Stomach (tissue), 4 donors: ENCODE measurements at regions not wholly inside any gene's neighbourhood (a gene's known extent, or its start where the extent isn't known, plus 50 kb on each side); places are given as distances from the start of the nearest gene placed in this dataset.

Experiments used
- CTCF ChIP-seq, 7 experiments: fragments of 450-650 bp in 4 of 7; fragments of 200-600 bp in 3 of 7; sonication (generic) in 3 of 7; IDR thresholded peaks; one replicate each; pipeline ENCODE4 v1.5.1; 2016 to 2019; ENCODE audit warnings: antibody characterized with exemption in 7 of 7, control low read depth in 2 of 7, mild to moderate bottlenecking in 1 of 7
- EP300 ChIP-seq: sonication (generic); formaldehyde crosslinking; IDR thresholded peaks from one replicate; pipeline ENCODE4 v1.6.1; 2017; ENCODE audit warnings: antibody characterized with exemption
- POLR2A ChIP-seq, 4 donors: fragments of 450-650 bp; IDR thresholded peaks; one replicate each; pipeline ENCODE4 v1.6.1; 2016; ENCODE audit warnings: antibody characterized with exemption in 4 of 4, control low read depth in 2 of 4, mild to moderate bottlenecking in 1 of 4, moderate library complexity in 1 of 4

GRCh38 chr9:104982543-104982942 lies 54.6 kb upstream of the ABCA1 start:
- TF ChIP-seq CTCF (IDR thresholded peaks at IDR 0.05) (no peak), POLR2A (IDR thresholded peaks at IDR 0.05) (no peak), EP300 (no peak)
